ENCODE measurements at regions not wholly inside any gene's neighbourhood (a gene's known extent, or its start where the extent isn't known, plus 50 kb on each side); places are given as distances from the start of the nearest gene placed in this dataset.
"Not testable (repeated sequence)": the region's sequence is repeated elsewhere in the genome, so short reads cannot be mapped to it uniquely, and the experiment has no call there.

GRCh38 chr6:68544450-68544849 is 90.6 kb upstream of the ADGRB3 start:
- no peak overlapping the region for H3K4me3 ChIP-seq (ENCODE audit: control insufficient read depth, low read depth, low read length)
- DNase-seq (ENCODE audit: low read depth): no peak
- no peak for TF ChIP-seq CTCF (conservative IDR thresholded peaks at IDR 0.05; ENCODE audit: control insufficient read depth, insufficient read depth, low read depth, low read length)

- no peak for DNase-seq (ENCODE audit: low read depth)
- H3K4me3 ChIP-seq (ENCODE audit: control insufficient read depth, low read depth, low read length): no peak overlapping the region
- TF ChIP-seq CTCF (conservative IDR thresholded peaks at IDR 0.05; ENCODE audit: control insufficient read depth, insufficient read depth, low read depth, low read length): no peak
Measured at GRCh38 chr6:68533339-68533795, 101.7 kb upstream of the ADGRB3 start.

GRCh38 chr6:68527691-68528090 is 107.4 kb upstream of the ADGRB3 start:
- TF ChIP-seq CTCF (conservative IDR thresholded peaks at IDR 0.05; ENCODE audit: control insufficient read depth, insufficient read depth, low read depth, low read length): no peak
- H3K4me3 ChIP-seq (ENCODE audit: control insufficient read depth, low read depth, low read length): no peak overlapping the region
- no peak for DNase-seq (ENCODE audit: low read depth)

GRCh38 chr6:68506911-68507310 is 128.2 kb upstream of the ADGRB3 start:
- no peak overlapping the region for H3K4me3 ChIP-seq (ENCODE audit: control insufficient read depth, low read depth, low read length)
- no peak for TF ChIP-seq CTCF (conservative IDR thresholded peaks at IDR 0.05; ENCODE audit: control insufficient read depth, insufficient read depth, low read depth, low read length)
- DNase-seq (ENCODE audit: low read depth): no peak

- no peak overlapping the region for H3K4me3 ChIP-seq (ENCODE audit: control insufficient read depth, low read depth, low read length)
- no peak for TF ChIP-seq CTCF (conservative IDR thresholded peaks at IDR 0.05; ENCODE audit: control insufficient read depth, insufficient read depth, low read depth, low read length)
- DNase-seq (ENCODE audit: low read depth): no peak
Measured at GRCh38 chr6:68502946-68503345, 132.1 kb upstream of the ADGRB3 start.

- peak; percentile 17 for DNase-seq (ENCODE audit: low read depth)
- no peak overlapping the region for H3K4me3 ChIP-seq (ENCODE audit: control insufficient read depth, low read depth, low read length)
- TF ChIP-seq CTCF (conservative IDR thresholded peaks at IDR 0.05; ENCODE audit: control insufficient read depth, insufficient read depth, low read depth, low read length): no peak
Measured at GRCh38 chr6:68497927-68498326, 137.2 kb upstream of the ADGRB3 start.

GRCh38 chr6:68494880-68495279 is 140.2 kb upstream of the ADGRB3 start:
- not testable (repeated sequence) for DNase-seq (ENCODE audit: low read depth); H3K4me3 ChIP-seq (ENCODE audit: control insufficient read depth, low read depth, low read length)
